Activated CD4-positive, alpha-beta T cell treated with anti-CD3 and anti-CD28 coated beads for 24 hours (primary cell): ENCODE measurements at regions not wholly inside any gene's neighbourhood (a gene's known extent, or its start where the extent isn't known, plus 50 kb on each side); places are given as distances from the start of the nearest gene placed in this dataset.
"Not testable (repeated sequence)": the region's sequence is repeated elsewhere in the genome, so short reads cannot be mapped to it uniquely, and the experiment has no call there.

Source experiments
- DNase-seq, 2 donors: peaks; one replicate each; pipeline ENCODE4 v3.0.0-alpha.2; 2020; ENCODE audit warnings: low read depth in 2 of 2

DNA sequence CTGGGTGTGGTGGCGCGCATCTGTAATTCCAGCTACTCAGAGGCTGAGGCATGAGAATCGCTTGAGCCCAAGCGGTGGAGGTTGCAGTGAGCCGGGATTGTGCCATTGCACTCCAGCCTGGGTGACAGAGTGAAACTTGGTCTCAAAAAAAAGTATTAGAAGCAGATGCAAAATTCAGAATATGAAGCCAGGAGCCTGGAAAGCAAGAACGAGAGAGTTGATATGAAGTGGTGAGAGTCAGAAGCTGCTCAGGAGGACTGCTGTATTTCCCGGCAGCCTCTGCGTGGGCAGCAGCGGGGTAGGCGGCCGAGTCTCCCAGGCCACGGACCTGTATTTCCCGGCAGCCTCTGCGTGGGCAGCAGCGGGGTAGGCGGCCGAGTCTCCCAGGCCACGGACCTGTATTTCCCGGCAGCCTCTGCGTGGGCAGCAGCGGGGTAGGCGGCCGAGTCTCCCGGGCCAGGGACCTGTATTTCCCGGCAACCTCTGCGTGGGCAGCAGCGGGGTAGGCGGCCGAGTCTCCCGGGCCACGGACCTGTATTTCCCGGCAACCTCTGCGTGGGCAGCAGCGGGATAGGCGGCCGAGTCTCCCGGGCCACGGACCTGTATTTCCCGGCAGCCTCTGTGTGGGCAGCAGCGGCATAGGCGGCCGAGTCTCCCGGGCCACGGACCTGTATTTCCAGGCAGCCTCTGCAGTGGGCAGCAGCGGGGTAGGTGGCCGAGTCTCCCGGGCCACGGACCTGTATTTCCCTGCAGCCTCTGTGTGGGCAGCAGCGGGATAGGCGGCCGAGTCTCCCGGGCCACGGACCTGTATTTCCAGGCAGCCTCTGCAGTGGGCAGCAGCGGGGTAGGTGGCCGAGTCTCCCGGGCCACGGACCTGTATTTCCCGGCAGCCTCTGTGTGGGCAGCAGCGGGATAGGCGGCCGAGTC is 145.2 kb upstream of the PITRM1 start:
- DNase-seq = not testable (repeated sequence)

- DNase-seq = not testable (repeated sequence)
These were observed 142.0 kb upstream of the PITRM1 start for GRCh38 chr10:3314445-3315085.

- DNase-seq = not testable (repeated sequence)
These were observed 141.3 kb upstream of the PITRM1 start for GRCh38 chr10:3313784-3314444.

DNA sequence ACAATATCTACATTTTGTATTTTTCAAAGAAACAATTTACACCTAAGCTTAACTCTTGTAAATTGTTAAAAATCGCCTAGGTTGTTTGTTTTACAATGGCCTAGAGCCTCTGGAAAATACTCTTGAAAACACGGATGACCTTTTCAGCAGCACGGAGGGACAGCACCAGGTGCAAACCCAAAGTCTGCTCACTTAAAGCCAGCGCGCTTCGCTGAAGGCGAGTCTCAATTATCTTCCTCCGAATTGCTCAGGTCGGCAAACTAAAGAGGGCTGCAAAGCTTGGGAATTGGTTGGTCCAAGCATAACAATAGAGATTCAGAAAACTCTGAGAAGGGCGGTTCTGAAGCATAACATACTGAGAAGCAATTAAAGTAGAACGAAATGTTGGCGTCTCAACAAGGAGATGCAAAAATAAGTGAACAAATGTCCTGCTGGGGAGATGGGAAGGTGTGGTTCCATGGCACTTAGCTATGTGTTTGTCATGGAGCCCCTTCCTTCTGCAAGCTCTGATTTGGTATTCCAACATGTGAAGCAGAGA is 139.9 kb upstream of the PITRM1 start:
- no peak for DNase-seq

DNA sequence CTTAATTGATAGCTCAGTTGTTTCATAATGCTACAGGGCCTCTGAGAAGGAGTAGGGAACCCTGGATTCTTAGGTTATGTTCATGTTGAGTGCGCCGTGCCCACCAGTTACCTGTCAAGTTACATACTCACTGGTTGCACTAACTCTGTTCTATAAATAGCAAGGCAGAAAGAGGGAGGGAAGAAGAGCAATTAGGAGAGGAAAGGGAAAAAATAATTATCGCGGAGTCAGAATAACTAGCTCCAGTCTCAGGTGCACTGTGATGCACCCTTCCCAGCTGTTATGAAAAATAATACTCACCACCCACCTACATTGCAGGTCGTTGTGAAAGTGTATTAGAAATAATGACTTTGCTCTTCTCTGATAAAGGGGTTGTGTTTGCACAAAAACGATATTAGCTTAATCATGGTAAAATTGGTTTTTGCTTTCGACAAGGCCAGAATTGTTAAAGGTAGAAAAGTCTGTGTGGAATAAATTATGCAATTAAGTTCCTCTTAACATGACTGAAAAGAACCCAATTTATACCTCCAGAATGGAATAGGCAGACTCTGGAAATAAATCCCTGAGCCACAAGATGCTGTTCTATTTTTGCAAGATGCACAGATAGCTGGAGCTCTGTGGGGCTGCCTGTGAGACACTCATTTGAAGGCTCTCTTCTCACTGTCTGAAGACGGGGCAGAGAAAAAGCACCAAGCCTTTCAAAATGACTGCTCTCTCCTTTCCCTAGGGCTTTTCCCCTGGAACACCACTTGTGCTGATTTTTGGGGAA is 137.6 kb upstream of the PITRM1 start:
- DNase-seq = no peak

DNA sequence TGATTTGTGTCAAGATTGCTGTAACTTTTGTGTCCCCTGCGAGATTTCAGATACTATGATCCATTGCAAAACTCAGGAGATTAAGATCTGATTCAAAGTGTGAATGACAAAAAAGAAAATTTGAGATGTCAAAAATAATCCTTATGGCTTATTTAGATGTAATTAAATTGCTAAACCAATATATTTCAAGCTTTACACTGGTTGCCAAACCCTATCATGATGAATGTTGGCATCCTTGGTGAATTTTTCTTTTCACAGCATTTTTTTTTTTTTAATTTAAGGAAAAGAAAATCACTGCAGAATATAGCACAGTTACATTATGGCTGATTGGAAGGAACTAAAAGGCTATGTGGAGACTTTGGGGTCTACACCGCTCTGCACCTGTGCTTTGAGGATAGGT is 133.5 kb upstream of the PITRM1 start:
- DNase-seq = no peak

GRCh38 chr10:3295582-3296151 is 123.1 kb upstream of the PITRM1 start:
- DNase-seq = no peak

DNA sequence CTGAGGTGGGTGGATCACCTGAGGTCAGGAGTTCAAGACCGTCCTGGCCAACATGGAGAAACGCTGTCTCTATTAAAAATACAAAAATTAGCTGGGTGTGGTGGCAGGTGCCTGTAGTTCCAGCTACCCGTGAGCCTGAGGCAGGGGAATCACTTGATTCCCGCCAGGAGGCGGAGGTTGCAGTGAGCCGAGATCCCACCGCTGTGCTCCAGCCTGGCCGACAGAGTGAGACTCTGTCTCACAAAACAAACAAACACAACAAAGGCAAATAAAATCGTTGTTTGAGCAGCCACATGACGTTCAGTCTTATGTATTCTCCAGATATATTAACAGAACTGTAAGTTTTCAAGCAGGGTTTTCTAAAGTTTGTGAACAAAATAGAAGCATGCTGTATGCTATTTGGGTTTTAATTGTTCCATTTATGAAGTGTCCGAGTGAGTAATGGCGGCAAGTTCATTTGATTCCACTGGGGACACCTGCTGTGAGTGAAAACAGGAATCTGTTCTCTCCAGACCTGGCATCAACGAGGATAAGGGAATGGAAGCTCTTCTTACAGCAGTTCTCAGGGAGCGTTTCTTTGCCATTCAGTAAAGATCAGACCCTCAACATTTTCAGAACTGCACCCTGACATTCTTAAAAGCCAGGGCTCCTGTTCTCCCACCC is 122.5 kb upstream of the PITRM1 start:
- no peak for DNase-seq

- DNase-seq = no peak
These were observed 121.2 kb upstream of the PITRM1 start for GRCh38 chr10:3293581-3294431.

DNA sequence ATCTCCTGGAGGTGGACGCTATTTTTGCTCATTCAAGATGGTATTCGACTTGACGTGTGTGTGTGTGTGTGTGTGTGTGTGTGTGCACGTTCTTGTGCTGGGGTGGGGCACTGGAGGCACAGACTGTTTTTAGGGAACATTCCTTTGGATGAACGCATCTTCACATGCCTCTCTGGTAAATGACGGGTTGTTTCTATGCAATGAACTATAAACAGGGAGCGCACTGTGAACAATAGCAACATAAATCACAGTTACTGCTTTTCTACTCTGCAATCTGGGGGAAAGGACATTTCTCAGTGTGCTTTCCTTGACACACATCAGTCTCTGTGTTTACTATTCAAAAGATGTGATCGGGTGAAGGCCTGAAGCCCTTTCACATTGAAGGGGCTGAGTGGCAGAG is 120.1 kb upstream of the PITRM1 start:
- no peak for DNase-seq

DNA sequence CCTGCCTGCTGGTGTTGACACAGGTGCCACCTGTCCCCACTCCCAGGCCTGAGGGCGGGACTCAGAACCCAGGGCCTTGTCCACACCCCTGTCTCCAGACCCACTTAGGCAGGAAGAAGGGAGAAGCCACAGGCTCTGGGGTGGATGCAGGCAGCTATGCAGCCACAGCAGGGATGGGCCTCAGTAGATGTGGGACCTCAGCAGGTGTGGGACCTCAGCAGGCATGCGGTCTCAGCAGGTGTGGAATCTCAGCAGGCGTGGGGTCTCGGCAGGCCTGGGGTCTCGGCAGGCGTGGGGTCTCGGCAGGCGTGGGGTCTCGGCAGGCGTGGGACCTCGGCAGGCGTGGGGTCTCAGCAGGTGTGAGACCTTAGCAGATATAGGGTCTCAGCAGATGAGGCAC is 118.0 kb upstream of the PITRM1 start:
- DNase-seq = no peak

DNA sequence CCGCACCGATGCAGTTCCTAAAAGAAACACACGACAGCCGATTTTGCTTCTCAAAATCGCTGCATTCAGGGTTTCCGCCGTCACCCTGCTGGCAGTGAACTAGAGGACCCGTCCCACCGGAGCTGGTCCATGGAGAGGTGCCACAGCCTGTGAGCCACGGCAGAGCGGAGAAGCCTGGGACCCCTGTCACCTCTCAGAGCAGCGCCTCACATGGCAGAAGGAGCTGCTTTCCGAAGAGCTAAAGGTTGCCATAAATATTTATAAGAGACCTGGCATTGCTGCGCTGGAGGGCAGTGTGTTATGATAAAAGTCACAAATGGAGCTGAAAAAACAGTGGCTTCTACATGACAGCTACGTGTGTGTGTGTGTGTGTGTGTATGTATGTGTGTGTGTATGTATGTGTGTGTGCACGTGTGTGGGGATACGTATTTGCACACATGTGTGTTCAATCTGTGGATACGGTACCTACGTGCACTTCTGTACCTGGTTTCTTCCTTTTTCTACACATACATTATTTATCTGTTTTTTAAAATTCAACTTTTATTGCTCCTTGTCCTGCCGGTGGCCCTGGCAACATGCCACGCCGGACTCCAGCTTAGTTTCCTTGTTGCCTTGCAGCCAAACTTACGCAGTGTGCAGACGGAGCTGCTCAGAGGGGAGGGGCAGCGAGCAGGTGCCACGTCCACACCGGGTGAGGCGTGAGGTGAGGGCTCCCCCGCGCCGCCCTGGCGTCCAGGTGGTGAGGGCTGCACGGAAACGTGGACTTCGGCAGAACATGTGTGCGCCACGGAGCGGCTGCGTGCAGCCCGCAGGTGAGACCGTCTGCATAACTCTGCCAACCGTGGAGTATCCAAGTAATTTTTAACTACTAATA is 115.2 kb upstream of the PITRM1 start:
- DNase-seq = no peak

- DNase-seq = no peak
These were observed 110.1 kb upstream of the PITRM1 start for GRCh38 chr10:3282674-3283017.

GRCh38 chr10:3281941-3282673 is 109.5 kb upstream of the PITRM1 start:
- no peak for DNase-seq

DNA sequence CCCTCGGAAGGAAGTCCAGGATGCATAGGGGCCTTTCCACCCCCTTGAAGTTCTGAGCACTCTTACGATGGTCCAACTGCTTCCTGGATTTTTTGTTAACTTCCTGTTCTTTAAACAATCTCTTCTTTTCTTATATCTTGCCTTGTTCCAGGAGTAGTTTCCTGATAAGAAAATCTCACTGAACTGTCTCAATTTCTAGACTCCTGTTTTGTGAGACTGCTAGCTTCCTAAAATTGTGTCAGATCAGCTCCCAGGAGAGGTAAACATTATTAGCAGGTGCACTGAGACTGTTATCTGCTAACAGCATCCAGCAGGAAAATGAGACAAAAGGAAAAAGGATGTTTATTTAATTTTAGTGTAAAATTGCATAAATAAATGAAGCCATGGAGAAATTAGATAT is 106.2 kb upstream of the PITRM1 start:
- no peak for DNase-seq

DNA sequence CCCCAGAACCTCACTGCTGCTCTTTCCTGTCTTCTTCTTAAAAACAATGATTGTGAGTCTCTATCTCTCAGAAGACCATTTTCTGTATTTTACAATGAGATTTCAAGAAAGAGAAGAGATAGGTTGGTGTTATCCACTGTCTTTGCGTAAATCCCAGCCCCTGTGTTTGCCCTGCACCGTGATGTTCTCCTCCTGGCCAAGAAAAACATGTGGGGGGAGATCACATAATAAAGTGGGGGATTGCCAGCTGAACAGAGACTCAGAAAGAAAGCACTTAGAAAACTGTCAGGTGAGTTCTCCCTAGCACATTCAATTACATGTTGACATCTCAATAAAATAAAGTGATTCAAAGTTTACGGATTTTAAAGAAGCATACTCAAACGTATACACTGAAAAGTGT is 105.0 kb upstream of the PITRM1 start:
- no peak for DNase-seq

DNA sequence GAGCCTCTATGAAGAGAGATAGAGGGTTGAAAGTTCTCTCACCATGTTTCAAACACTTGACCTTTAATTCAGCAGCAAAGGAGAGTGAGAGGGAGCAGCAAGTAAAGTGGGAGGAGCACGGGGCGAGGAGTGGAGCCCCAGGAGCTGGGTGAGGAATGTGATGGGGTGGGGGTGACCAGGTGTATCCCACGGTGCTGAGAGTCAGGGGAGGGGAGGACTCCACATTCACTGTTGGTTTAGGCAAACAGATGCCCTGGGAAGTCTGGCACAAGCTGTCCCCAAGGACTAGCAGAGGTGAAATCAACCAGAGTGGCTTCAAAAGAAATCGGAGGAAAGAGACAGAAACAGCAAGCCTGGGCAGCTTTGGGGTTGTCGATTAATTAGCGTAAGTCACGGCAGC is 101.8 kb upstream of the PITRM1 start:
- no peak for DNase-seq

DNA sequence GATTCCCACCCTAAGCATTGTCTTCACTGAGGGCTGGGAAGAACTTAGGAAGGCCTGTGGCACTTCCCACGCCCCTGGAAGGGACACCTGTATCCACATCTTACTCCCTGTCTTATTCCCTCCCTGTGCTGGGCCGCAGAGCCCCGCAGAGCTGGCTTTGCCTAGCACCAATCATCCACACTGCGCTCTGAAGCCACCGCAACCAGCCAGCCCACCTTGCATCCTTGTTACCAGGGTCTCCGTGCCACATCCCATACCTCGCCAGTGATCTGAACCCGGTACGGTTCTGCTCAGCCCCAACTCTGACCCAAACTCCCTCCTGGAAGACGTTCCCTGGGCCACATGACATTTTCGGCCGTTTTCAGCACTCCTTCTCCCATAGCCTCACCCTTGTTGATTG is 101.4 kb upstream of the PITRM1 start:
- no peak for DNase-seq
